ENCODE measurements at regions not wholly inside any gene's neighbourhood (a gene's known extent, or its start where the extent isn't known, plus 50 kb on each side); places are given as distances from the start of the nearest gene placed in this dataset.

- Histone ChIP-seq H3K9ac (ENCODE audit: insufficient read depth in 1 of 2, low read depth in 2 of 2, low read length in 2 of 2) (no peak overlapping the region), H3K4me2 (ENCODE audit: insufficient read depth, low read length) (no peak overlapping the region), H4K20me1 (replicated peaks; ENCODE audit: control insufficient read depth, insufficient read depth, low read length) (no peaks in the 10 kb centered on the region), H3K4me1 (replicated peaks in 1 of 2; ENCODE audit: control insufficient read depth in 2 of 2, insufficient read depth in 2 of 2, low read length in 2 of 2) (no peaks in the 10 kb centered on the region), H3K9me3 (replicated peaks; ENCODE audit: control insufficient read depth, insufficient read depth, low read depth, low read length) (no peaks in the 10 kb centered on the region), H3K4me3 (no peak overlapping the region), H3K79me2 (ENCODE audit: control insufficient read depth, insufficient read depth, low read length) (no peaks in the 10 kb centered on the region), H3K27ac (ENCODE audit: extremely low read depth, low read depth, low read length) (no peak overlapping the region), H3K9me1 (ENCODE audit: control insufficient read depth, insufficient read depth, low read length) (no peaks in the 10 kb centered on the region), H2AFZ (ENCODE audit: low read depth, low read length) (no peak overlapping the region), H3K36me3 (ENCODE audit: control insufficient read depth, insufficient read depth, low read length) (no peaks in the 10 kb centered on the region), H3K27me3 (ENCODE audit: control insufficient read depth in 2 of 2, insufficient read depth in 2 of 2, low read length in 2 of 2) (no peaks in the 10 kb centered on the region; a peak in 1 of 5 replicates)
- FAIRE-seq, result no peak
- no peak for TF ChIP-seq PYGO2 (tag; IDR thresholded peaks at IDR 0.05)
- TF ChIP-seq MXD1 (CRISPR knock-in tag; IDR thresholded peaks at IDR 0.05; ENCODE audit: borderline replicate concordance, poor library complexity, severe bottlenecking), result no peak
- no peak for TF ChIP-seq SRSF1 (IDR thresholded peaks at IDR 0.05; ENCODE audit: low read depth, low read length)
- no peak for TF ChIP-seq FOXP1 (CRISPR knock-in tag; IDR thresholded peaks at IDR 0.05)
- no peak for TF ChIP-seq KAT7 (CRISPR knock-in tag; IDR thresholded peaks at IDR 0.05; ENCODE audit: borderline replicate concordance)
- TF ChIP-seq UBTF (IDR thresholded peaks at IDR 0.05; ENCODE audit: borderline replicate concordance in 1 of 2, low read depth in 2 of 2, low read length in 2 of 2), result no peak
- no peak for TF ChIP-seq NELFE (IDR thresholded peaks at IDR 0.05; ENCODE audit: insufficient read depth, insufficient read length)
- no peak for TF ChIP-seq DLX4 (CRISPR knock-in tag; IDR thresholded peaks at IDR 0.05)
- no peak for TF ChIP-seq E2F3 (CRISPR knock-in tag; IDR thresholded peaks at IDR 0.05)
- TF ChIP-seq MAX (CRISPR knock-in tag; IDR thresholded peaks at IDR 0.05), result no peak
- no peak for TF ChIP-seq ZNF75A (CRISPR knock-in tag; IDR thresholded peaks at IDR 0.05)
- TF ChIP-seq RBM22 (IDR thresholded peaks at IDR 0.05; ENCODE audit: low read depth, low read length, poor library complexity, severe bottlenecking), result no peak
- no peak for TF ChIP-seq BRCA1 (IDR thresholded peaks at IDR 0.05)
- TF ChIP-seq BRCA1 (CRISPR knock-in tag; IDR thresholded peaks at IDR 0.05), result no peak
- no TSS peak for BruUV-seq (replicated peaks)
- no peak for ATAC-seq
- in situ Hi-C loops (cut with MboI), result no loop called here
- CTCF ChIA-PET (ENCODE audit: low intra/inter-chr PET ratio), result no interaction called here
- intact Hi-C loops (cut with micrococcal nuclease), result no loop called here
- POLR2A ChIA-PET, result interaction anchor here (1.2 kb wide), 1 partner anchor 9 kb away, joined by 3 read pairs; no protein-coding TSS in a partner anchor
- no peak for DNase-seq (ENCODE audit: extremely low read depth in 1 of 4, low spot score in 3 of 4)
- 0% methylated on average over 3 of the region's 3 CpGs for WGBS (ENCODE audit: insufficient coverage, low coverage, missing lambda C conversion rate)
Observed at GRCh38 chr10:4485636-4486035, 340.4 kb upstream of the AKR1E2 start.

Measured in K562 (cell line).